IgD-negative memory B cell (primary cell): ENCODE measurements at regions not wholly inside any gene's neighbourhood (a gene's known extent, or its start where the extent isn't known, plus 50 kb on each side); places are given as distances from the start of the nearest gene placed in this dataset.

Experiments used
- H3K27ac Mint-ChIP-seq, 3 donors: one replicate each; pipeline ENCODE4 v1.8.0; 2020 to 2022; ENCODE audit warnings: mild to moderate bottlenecking in 3 of 3, mixed read lengths in 3 of 3, moderate library complexity in 1 of 3
- H3K27me3 Mint-ChIP-seq: one replicate; pipeline ENCODE4 v1.8.0; 2021; ENCODE audit warnings: mixed read lengths
- H3K36me3 Mint-ChIP-seq: one replicate; pipeline ENCODE4 v1.8.0; 2020; ENCODE audit warnings: mild to moderate bottlenecking, mixed read lengths
- H3K4me1 Mint-ChIP-seq, 3 donors: one replicate each; pipeline ENCODE4 v1.8.0; 2020 to 2022; ENCODE audit warnings: mixed read lengths in 3 of 3, mild to moderate bottlenecking in 1 of 3
- H3K4me3 Mint-ChIP-seq, 4 donors: one replicate each; pipeline ENCODE4 v1.8.0; 2020 to 2022; ENCODE audit warnings: mild to moderate bottlenecking in 4 of 4, mixed read lengths in 4 of 4, moderate library complexity in 3 of 4
- H3K9me3 Mint-ChIP-seq, 3 donors: one replicate each; pipeline ENCODE4 v1.8.0; 2020 to 2021; ENCODE audit warnings: mixed read lengths in 3 of 3, mild to moderate bottlenecking in 1 of 3

GRCh38 chr7:51366930-51367613 is 50.5 kb upstream of the COBL start:
- no peaks in the 10 kb centered on the region for H3K36me3 Mint-ChIP-seq
- H3K27me3 Mint-ChIP-seq: peaks cover 8% of the 10 kb centered on the region
- no peaks in the 10 kb centered on the region for H3K4me1 Mint-ChIP-seq
- H3K4me3 Mint-ChIP-seq: no peak overlapping the region
- H3K9me3 Mint-ChIP-seq: peaks cover 1 to 7% (median 3%) of the 10 kb centered on the region in 3 donors
- H3K27ac Mint-ChIP-seq: no peak overlapping the region
